ENCODE measurements at regions not wholly inside any gene's neighbourhood (a gene's known extent, or its start where the extent isn't known, plus 50 kb on each side); places are given as distances from the start of the nearest gene placed in this dataset.

DNA sequence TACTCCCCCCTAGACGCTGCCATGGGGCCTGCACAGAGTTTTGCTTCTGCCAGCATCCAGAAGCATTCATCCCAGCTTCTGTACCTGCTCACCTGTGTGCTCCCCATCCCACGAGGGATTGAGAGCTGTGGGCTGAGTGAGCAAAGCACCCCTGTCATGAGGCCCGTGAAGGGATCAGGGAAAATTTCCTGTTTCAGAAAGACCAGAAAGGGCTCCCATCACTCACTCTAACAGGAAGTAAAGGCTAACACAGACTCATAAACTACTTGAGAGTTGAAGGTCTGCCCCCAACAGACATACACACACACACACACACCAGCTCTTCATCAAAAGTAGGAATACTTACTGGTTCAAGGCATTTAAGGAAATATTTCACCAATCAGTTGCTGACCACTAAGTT lies 256.5 kb upstream of the NT5E start:
- no peak for DNase-seq (ENCODE audit: low read depth in 2 of 2)

DNA sequence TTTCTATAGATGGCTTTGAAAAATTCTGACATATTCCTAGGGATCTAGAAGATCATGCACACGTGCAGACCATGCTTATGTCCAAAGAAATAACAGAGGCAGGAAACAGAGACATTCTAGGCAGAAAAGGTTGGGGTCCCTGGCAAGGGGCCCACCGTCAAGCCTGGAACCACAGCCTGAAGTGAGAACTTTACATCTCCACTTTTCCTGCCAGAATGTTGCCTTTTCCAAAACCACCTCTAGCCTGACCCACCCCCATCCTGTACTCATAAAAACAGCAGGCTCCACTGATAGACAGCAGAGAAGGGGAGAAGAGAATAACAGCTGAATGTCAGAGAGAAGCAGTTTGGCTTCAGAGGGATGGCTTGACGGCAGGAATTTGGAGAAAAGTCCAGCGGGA lies 257.3 kb upstream of the NT5E start:
- no peak for DNase-seq (ENCODE audit: low read depth in 2 of 2)

DNA sequence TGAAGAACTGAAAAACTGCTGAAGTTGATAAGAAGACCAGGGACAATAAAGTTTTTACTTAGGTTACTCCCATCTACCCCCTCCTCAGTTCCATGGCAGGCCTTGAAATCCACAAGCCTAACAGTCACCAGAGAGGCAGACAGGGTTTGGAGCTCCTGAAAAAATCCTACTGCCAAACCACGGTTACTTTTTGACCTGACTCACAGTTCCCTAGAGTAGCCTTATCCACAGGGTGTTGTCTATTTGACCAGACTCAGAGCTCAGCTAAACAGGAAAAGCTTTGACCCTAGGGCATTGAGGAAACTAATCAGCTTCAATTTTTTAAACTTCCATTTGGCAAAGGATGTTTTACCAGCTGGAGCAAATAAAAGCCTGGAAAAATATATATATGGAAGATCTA lies 257.7 kb upstream of the NT5E start:
- no peak for DNase-seq (ENCODE audit: low read depth in 2 of 2)

DNA sequence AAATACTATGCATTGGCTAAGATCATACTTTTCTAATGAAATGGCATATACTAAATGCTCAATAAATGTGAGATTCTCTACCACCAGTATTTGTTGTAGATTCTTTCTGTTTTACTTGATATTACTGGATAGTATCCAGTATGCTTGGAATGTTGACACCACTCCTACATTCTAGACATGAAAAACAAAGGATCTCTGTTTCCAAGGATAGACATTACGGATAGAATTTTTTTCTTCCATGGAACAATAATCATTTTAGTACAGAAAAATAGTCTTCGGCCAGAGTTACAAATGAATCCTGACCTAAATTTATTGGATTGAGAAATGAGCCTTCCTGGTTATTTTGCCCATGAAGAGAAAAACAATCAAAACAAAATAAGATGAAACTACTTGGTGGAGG lies 258.2 kb upstream of the NT5E start:
- no peak for DNase-seq (ENCODE audit: low read depth in 2 of 2)

DNA sequence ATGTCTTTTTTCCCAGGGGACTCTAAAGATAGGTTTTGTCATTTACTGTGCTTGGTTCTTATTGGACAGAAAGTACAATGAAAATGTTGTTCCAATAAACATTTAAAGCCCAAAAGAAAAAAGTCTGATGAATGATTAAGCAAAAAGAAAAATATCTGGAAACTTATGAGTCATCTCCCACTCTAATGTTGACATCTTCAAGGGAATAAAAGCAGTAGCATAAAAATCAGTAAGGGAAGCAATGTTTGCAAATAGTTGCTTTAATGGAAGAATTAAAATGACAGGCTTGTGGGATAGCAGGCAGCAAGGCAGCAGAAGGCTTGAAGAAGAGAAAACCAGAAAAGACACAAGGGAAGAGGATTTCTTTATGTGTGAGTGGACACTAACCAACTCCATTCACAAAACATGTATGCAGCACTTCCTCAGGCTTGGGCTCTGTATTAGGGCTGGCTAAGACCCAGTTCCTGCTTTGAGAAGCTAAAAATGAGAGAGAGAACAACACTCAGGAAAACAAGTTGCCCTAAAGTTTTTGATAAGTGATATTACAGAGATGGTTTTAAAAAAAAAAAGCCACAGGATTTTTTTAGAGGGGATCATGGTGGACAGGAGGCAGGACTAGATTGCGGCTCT lies 263.2 kb upstream of the NT5E start:
- DNase-seq (ENCODE audit: low read depth in 2 of 2), result no peak

DNA sequence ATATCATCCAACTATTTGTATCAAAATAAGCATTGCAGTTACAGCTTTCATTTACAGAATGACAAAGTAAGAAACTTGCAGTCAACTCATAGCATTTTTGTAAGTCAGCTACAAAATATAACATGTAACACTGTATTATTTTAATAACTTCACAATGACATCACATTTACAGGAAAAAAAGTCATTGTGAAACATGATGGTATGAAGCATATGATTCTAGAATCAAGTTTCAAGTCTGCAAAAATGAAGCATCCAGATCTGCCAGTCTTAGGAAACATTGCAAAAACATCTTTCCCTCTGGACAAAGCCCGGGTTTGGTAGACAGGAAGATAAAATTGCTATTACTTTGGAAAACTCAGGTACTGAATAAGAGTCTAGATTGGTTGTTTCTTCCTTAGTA lies 263.9 kb upstream of the NT5E start:
- no peak for DNase-seq (ENCODE audit: low read depth in 2 of 2)

DNA sequence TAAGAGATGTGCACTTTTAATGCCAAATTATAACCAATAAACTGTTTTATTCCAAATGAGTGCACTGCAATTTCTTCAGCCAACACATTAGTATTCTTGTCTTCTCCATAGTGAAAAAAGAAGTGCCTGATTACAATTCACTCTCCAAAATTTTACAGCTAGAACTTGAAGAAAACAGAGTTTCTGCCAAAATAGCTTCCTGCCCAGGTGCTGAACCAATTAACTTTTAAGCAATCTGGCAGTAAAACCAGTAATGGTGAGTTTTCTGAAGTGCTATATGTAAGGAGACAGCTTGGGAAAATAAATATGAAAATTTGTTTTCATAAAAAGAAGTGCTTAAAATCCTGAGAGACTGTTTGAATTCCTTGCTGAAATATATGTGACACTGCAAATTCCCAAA lies 266.0 kb upstream of the NT5E start:
- DNase-seq (ENCODE audit: low read depth in 2 of 2), result no peak

DNA sequence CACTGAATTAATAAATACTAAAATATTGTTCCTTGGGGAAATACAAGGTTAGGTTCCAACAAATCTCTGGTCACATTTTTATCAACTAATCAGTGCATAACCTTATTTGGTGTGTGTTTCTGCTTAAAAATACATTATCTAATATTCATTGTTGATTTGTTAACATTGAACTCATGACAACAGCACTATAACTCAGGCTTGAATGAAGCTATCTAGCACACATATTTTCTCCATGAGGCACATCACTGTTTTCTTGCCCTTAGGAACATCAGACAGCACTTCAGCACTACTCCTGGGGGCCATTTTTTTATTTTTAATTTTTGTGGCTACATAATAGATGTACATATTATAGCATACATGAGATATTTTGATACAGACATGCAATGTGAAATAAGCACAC lies 277.2 kb upstream of the NT5E start:
- no peak for DNase-seq (ENCODE audit: low read depth in 2 of 2)

DNA sequence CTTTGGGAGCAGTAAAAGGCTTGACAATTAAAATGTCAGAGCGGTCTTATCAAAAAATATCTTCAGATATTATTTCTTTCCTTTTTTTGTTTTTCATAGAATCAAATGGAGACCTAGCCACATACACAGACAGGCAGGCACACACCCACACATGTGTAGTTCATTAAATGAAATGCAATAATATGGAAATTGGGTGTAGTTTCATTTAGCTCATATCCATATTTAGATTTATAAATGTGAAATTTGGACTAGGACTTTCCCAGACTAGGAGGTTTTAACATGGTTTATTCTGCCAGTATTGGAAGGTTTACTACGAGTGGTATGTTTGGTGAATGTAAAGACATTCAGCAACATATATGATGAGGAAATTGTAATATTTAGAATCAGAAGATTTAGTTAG lies 277.7 kb upstream of the NT5E start:
- no peak for DNase-seq (ENCODE audit: low read depth in 2 of 2)

DNA sequence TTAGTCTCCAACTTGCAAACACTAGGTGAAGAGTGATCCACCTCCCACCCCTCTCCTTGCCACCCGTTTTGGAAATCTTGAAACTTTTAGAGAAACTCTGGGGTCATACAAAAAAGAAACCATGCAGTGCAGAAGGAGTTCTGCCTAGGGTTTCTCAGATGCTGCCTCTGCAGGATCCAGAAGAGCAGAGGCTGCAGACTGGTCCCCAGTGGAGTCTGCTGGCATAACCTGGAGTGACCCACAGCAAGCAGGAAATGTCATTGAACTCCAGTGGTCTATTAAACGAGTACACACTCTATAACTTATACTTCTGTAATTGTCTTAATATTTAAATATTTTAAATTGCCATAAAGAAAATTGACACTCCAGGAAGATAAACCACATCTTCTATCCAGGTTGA lies 280.7 kb upstream of the NT5E start:
- DNase-seq (ENCODE audit: low read depth in 2 of 2), result no peak

DNA sequence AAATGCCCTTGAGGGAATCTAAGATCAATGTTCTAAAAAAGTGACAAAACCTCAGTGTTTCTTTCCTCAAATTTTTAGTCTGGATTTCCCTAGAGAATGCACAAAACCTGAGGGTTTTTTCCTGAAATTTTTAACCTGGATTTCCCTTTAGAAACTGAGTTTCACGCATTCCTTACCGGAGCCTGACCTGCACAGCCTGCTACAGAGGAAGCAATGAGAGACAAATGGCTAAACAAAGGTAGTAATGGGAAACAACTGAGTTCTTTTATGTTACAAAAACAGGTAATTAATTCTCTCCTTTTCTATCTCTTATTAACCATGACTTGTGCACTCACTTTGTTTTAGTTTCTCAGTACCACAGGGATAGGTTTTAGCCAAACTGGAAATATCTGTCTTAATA lies 281.7 kb upstream of the NT5E start:
- DNase-seq (ENCODE audit: low read depth in 2 of 2), result no peak

DNA sequence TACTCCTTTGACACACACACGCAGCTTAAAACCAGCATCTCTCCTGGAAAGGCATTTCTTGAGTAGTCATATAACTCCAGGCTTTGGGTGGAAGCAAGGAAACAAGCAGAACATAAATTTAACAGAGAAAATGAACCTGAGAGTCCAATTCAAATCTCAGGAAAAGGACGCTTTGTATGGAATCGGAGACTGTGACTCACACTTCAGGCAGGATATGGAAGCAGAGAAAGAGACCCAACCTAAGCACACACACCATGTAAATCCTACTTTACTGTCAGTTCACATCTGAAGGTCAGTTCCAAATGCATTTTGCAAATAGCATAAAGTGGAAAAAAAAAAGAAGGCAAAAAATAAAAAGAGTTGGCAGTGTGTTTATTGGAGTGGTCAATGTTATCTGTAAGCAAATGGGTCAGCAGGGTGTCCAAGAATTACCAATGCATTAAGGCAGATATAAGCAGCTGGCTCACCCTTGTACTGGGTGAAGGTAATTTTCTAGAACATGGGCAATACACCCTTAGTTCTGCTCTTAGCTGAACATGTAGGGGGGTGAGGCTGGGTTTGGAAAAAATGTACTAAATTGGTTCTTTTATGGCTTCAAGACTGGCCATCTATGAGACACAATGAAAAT lies 283.7 kb upstream of the NT5E start:
- DNase-seq (ENCODE audit: low read depth in 2 of 2), result no peak

DNA sequence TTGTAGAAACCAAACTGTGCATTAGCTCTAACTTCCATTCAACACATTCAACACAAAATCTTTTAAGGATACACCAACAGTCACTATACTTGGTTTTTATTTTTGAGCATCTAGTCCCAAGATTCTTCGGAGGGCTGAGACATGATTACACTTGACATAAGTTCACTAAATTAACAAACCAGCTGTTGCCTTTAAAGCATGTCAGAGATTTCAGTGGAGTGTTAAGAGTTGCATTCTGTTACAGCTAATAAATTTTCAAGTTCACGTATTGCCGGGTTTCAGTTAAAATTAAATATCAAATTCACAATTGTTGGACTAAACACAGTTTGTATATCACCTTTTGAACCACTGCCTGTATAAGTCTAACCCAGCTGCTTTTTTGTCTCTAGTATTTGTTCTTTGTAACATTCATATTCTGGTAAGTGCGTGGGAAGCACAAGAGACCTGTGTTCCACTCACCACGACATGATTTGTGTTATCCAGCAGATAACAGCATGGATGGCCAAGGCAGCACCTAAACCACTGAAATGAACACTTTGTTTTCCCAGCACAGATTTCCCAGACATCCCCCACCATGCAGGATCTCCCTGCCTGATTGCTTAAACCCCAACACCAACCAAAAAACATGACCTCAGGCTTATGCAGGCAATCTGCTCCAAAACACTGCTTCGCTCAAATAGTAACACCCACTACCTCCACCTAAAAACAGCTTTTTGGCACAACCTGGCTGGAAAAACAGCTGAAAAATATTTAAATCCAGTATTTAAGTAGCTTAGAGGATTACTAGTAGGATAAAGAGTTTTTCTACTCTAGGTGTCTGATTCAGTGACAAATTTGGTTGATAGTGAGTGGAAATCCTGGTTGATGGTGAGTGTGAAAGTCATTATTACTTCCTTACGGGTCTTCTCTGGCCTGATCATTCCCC lies 286.5 kb upstream of the NT5E start:
- DNase-seq (ENCODE audit: low read depth in 2 of 2), result no peak

DNA sequence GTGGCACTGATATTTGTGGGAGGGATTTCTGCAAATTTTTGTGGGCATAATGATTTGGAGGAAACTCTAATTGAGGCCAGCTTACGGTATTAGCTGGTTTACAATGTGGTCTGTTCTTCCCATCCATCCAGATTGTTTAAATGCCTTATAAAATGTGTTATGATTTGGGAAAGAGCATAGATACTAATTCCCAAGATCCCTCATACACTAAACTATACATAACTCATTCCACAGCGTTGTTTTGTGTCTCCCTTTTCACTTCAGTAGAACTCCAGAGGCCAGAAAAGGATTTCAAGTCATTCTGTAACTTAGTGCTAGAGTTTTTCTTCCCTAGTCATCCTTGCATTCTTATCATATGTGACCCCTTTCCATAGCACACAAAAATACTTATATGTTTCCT lies 292.6 kb upstream of the NT5E start:
- DNase-seq (ENCODE audit: low read depth in 2 of 2), result no peak

DNA sequence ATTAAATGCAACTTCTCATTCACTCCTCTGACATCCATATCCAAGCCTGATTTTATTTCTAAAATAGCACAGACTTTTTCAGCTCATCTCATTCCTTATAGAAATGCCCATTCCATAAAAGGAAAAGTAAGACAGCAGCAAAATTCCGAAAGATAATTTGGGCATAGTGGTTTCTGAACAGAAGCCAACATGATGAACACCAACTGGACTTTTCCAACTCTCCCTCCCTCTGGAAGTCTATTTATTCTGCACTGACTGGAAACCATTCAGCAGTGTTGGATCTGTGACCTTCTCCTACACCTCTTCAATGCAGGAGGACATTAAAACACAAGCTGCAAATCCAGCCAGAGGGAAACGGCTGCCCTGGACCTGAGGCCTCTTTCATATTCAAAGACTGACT lies 306.2 kb upstream of the NT5E start:
- no peak for DNase-seq (ENCODE audit: low read depth in 2 of 2)

DNA sequence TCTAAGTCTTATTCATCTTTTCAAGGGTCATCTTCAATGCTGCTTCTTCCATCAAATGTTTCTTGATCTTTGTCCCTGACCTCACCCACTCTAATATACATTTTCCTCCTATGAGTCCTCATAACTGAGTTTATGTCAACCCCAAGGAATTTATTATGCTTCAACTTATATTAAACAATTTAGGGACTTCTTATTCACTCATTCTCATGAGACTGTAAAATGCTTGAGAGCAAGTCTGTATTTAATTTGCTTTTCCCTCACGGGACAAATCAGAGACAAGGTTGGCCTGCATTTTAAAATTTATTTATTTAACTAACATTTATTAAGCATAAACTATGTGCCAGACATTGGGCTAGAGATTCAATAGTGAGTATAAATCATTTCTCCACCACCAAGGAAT lies 312.0 kb upstream of the NT5E start:
- DNase-seq (ENCODE audit: low read depth in 2 of 2), result no peak

DNA sequence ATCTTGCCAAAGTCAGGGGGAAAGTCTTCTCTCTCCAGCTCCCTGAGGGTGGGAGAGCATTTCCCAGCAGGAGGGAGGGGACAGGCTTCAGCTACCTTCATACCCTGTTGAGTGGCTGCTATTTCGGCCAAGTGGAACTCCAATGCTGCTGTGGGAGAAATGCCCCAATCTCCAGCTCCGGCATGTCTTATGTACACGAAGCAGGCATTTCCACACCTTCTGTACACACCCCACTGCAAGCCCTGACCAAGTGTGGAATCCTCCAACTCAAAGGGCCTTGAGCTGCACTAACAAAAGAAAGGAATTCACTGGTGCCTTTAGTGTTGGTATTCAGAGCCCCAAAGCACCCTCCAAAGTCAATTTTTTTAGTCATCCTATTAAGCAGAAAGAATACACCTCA lies 313.6 kb upstream of the NT5E start:
- DNase-seq (ENCODE audit: low read depth in 2 of 2), result no peak

DNA sequence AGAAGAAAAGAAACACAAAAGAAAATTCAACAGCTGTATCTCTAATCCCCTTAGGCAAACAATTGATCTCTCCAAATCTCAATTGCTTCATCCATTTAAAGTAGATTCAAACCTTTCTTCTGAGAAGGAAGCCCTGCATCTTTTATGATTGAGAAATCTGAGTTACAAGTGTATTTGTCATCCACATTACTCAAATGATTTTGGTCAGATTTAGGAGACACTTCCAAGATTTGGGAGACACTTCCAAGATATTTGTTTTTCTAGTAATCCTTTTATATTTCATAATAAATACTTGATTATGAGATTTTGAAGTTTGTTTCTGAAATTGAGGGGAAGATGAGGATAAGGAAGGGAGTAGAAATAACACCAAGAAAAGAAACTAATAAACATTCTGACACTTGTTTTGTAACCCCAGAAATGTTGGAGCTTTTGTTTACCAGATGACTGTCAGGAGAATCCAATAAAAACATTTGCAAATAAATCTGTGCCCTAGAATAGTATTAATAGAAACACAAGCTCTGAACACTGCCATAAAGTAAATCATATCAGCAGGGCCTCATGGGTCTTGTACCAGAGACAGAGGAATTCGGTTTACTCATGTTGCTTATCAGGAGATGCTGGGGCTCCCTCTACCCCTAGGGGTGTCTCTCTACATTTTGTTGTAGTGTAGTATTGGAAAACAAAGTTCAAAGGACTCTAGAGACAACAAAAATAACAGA lies 314.3 kb upstream of the NT5E start:
- DNase-seq (ENCODE audit: low read depth in 2 of 2), result no peak

DNA sequence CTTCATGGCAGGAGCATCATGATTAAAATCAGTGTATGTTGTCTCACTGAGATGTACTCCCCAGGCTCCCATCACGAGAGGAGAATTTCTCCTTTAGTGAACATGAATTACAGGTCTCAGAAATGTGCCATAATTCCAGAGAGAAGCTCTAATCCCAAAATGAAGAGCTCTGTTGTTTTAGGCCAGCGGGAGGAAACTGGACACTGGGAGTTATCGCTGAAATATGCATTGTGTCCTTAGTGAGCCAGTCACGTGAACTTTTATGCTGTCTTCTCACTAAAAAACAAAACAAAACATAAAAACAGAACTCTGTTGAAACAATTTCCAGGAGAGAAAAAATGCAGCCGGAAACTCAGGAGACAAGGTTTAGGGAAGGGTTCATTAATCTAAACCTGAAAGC lies 315.7 kb upstream of the NT5E start:
- no peak for DNase-seq (ENCODE audit: low read depth in 2 of 2)

DNA sequence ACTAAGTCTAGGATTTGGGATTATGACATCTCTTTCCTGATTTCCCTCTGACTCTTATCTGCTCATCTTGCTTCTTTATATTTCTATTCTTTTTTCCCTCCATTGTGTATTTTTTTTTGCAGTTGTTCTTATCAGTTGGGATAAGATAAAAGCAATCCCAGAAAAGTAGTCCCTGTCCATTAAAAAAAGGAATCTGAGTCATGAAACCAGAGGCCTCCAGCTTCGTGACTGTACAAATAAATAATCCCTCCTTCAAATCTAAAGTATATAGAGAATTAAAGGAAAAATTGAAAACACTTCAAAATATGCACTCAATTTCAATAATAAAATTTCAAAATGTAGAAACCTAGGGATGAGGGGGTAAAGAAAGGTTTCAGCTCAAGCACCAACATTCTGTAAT lies 317.8 kb upstream of the NT5E start:
- no peak for DNase-seq (ENCODE audit: low read depth in 2 of 2)

DNA sequence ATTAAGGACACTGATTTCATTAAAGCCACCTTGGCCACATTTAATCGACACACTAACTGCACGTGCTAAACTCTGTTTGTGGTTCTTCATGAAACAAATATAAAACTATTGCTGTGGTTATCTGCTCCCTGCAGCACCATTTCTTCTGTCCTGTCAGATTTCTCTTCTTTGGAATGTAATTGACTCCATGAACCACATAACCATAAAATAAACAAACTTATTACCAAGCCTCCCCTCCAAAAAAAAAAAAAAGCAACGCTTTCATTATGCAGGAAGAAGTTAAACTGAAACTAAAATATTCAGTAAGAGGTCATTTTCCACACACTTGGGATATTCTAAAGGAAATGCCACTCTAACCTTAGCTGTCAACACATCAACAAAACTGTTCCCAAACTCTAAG lies 319.1 kb upstream of the NT5E start:
- no peak for DNase-seq (ENCODE audit: low read depth in 2 of 2)

DNA sequence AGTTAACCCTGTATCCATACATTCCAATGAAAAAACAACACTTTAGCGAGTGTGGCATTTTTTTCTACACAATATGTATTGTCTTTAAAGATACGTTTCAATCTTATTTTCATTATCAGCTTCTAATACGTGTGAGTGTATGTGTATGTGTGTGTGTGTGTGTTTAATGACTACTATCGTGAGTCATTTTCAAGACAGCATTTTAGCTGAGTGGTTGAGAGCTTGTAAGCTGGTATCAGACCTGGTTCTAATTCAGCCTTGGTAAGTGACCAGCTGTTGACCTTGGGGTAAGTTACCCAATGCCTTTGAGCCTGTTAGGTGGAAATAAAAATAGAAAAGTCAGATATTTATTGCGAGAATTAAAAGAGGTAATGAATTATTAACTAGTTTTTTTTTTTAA lies 320.0 kb upstream of the NT5E start:
- no peak for DNase-seq (ENCODE audit: low read depth in 2 of 2)

DNA sequence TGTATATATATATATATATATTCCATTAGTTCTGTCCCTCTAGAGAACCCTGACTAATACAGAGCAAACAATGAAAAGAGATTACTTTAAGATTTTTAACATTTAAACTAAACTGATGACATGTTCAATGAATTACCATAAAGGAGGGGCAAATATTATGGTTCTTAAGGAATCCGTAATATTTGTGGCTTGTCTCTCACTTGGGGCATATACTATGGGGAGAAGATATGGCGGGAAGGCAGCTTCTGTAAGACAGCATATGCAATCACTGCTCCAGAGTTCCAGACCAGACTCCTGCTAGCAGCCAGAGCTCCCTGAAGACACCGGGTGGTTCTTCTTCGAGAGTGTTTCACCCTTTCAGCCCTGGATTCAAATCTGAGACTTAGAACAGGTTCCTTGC lies 321.1 kb upstream of the NT5E start:
- DNase-seq (ENCODE audit: low read depth in 2 of 2), result no peak

Measured in stimulated activated CD4-positive, alpha-beta T cell treated with anti-CD3 and anti-CD28 coated beads, Interleukin-1b, Interleukin-23, amount 100 ng/mL, for 4 hours (primary cell).